Brain pericyte (primary cell): ENCODE measurements at regions not wholly inside any gene's neighbourhood (a gene's known extent, or its start where the extent isn't known, plus 50 kb on each side); places are given as distances from the start of the nearest gene placed in this dataset.
"Not testable (repeated sequence)": the region's sequence is repeated elsewhere in the genome, so short reads cannot be mapped to it uniquely, and the experiment has no call there.

Source experiments
- DNase-seq: peaks from one replicate; pipeline ENCODE4 v3.0.0-alpha.2; 2012; ENCODE audit warnings: low read depth, low spot score

DNA sequence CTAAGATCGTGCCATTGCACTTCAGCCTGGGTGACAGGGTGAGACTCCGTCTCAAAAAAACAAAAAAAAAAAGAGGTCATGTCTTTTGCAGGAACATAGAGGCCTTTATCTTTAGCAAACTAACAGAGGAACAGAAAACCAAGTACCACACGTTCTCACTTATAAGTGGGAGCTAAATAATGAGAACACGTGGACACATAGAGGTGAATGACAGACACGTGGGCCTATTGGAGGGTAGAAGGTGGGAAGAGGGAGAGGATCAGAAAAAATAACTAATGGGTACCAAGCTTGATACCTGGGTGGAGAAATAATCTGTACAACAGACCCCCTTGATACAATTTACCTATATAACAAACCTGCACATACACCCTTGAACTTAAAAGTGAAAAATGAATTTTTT is 401.4 kb upstream of the NAALADL2 start:
- DNase-seq = no peak

DNA sequence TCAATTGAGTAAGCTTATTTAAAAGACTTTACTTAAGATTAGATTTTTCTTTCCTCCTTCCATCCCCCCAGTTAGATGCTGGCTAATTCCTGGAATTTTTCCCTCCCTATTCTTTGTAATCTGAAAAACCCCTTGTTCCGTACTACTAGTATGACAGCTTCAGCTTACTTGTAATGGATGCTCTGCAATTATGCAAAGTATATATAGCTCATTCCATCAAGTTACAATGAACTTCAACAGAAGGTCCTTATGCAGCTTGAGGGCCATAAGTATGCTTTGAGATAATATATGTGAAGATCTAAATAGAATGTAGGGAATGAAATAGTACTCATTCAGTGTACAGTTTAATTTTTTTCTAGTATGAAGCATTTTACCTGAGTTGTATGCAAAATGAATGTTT is 398.3 kb upstream of the NAALADL2 start:
- DNase-seq = no peak

DNA sequence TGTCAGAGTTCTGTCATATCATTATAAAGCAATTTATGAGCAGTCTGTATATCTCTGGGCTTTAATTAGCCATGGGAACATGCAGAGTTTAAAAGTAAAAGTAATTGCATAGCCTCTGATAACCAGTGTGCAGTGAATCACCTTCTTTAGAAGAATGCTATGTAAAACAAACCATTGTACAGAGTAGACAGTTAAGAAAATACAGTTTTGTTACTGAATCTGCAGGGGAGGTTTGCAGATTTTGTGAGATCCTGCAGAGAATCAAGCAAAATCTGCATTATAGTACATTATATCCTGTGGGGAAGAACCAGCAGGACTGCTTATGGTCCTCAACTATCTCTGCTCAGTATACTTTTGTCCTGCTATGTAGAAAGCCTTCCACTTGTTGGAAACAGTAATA is 396.2 kb upstream of the NAALADL2 start:
- DNase-seq = peak; percentile 56

DNA sequence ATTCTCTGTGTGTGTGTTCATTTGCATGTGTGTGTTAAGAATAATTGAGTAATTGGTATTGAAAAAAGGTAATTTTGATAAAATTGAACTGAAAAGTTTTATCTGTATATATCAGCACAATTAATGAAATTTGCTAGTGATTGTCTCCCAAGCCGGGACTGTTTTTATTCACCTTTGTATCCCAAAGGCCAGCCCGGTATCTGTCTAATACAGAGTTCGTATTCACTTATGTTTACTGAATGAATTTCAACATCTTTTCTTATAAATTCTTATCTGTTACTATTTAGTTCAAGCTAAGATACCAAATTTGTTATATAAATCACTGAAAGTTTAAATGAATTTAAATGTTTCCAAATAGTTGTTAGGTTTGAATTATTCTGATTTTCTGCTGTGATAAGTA is 394.0 kb upstream of the NAALADL2 start:
- DNase-seq = no peak

DNA sequence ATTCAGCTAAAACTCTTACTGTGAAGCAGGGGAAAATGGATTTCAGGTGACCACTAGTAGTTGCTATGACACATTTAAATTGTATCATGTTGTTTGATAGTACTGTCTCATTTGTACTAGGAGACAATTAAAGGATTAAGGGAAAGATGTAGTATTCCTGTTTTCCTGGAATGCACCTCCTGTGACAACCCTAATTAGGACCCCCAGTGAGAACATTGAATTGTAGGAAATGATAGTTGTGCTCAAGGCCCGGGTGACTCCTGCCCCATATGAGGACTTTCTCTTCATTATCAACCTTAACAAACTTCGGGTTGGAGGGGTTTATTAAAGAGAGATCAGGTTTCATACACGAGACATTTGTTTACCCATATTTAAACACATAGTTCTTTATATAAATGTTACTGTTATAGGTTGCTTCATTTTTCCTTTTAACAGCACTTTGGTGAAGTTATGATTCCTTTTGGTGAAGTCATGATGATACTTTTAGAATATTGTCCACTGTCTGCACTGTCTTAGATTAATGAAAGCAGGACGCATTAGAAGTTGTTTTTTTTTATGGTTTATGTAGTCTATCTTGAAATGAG is 392.6 kb upstream of the NAALADL2 start:
- no peak for DNase-seq

DNA sequence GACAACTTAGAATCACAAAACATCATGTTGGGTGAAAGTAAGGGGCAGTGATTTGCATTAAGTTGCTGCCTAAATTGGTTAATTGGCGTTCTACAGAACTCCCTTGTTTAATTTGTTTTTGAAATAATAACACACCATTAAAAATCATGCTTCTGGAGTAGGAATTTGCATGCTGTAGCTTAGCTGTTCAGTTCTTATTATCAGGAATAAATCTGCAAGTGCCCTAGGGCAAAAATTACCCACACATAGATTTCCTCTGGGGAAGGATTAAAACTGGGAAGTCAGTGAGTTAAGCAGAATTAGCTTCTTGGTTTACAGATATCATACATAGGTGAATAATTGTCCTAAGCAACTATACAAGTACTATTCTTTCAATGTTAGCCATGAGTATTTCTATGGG is 381.6 kb upstream of the NAALADL2 start:
- DNase-seq = no peak

DNA sequence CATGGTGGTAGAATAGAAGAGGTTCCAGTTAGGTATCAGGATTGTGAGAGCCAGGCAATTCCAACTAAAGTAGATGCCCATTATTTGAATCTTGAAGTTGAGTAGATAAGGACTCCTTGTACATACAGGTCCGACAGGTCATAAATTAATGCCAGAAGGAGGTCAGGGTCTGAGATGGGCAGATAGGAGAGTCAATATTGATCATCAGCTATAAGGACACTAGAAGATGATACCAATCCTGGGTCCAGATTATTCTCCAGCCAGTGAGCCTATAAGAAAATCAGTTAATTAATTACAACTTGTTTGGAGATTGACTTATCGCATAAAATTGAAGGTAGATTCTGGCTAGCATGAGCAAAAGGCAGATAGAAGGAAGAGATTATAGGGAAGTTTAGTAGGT is 378.4 kb upstream of the NAALADL2 start:
- no peak for DNase-seq

DNA sequence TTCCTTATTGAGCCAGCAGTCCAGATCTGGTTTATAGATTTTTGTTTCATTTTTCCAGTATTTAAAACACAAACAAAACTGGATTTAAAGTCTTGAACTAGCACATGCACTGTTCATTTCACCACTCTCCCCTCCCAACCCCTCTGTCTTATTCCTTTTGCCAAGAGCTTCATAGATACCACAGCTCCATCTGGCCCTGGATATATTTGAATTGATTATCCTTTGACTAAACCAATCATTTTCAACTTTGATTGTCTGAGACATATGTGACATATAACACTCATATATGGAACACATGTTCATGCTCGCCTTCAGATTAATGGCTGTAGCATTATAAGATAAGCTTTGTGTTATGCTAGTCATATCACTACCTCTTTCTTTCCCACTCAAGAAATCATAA is 376.6 kb upstream of the NAALADL2 start:
- no peak for DNase-seq

DNA sequence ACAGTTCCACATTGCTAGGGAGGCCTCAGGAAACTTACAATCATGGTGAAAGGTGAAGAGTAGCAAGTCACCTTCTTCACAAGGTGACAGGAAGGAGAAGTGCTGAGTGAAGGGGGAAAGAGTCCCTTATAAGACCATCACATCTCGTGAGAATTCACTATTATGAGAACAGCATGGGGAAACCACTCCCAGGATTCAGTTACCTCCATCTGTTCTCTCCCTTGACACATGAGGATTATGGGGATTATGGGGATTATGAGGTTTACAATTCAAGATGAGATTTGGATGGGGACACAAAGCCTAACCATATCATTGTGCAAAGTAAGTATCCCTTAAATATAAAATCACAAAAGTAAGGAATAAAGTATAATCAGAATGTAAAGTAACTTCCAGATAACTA is 375.9 kb upstream of the NAALADL2 start:
- no peak for DNase-seq

DNA sequence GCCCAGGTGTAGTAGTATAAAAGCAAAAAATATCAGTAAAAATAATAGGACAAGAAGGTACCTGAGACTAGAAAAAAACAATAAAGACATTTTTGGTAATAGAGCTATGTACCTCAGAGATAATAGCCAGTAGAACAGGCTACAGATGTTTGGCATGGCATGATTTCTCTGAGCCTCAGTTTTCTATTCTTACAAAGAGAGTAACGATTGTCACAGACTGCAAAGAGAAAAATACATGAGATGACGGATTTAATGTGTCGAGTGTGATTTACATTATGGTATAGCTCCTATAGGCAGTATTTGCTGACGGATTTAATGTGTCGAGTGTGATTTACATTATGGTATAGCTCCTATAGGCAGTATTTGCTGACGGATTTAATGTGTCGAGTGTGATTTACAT is 375.3 kb upstream of the NAALADL2 start:
- not testable (repeated sequence) for DNase-seq

DNA sequence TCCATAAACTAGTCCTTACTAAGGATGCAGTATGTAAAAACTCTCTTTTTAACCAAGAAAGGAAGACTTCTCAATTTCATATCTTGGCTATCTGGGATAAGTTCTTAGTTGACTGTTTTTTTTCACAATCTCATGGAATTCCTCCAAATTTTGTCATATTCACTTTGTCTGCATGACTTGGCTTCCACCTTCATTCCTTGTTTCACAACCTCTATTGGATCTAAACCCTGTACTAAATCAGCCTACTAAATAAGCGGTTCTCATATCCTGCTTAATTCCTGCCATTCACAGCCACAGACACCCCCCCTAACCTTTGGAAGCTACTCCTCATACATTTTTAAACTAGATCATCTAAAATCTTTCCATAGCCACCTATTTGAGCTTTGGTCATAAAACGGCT is 370.6 kb upstream of the NAALADL2 start:
- DNase-seq = no peak

DNA sequence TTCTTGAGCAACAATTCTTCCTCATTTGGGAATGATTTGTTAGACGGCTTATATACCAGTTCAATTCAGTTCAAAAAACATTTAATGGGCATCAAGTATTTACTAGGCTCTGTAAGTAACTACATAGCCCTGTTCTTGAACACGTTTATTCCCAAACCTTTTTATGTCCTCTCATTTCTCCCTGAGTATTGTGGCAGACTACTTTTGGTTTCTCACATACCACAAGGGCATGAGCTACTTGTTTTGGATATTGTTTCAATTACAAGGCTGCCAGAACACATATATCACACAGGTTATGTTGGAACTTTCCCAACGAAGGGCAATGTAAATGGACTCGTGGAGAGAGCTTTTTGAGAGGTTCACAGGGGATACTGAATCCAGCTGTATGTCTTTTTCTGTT is 363.8 kb upstream of the NAALADL2 start:
- DNase-seq = peak; percentile 10

DNA sequence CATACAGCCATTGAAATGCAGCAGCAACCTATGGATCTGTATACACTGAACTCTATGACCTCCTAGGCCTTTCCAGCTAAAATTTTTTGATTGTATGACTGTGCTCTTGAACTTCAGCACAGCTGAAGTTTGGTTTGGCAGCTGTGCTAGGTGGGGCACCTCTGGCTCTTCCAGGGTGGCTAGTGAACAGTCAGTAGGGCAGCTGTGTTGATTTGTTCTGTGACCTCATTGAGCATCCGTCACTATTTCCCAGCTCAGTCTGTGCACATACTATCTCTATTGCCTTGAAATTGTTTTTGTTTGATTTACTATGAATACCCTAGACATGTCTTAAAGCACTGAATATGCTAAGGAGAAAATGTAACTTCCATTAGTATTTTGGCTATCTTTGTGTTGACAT is 363.2 kb upstream of the NAALADL2 start:
- DNase-seq = peak; percentile 81

DNA sequence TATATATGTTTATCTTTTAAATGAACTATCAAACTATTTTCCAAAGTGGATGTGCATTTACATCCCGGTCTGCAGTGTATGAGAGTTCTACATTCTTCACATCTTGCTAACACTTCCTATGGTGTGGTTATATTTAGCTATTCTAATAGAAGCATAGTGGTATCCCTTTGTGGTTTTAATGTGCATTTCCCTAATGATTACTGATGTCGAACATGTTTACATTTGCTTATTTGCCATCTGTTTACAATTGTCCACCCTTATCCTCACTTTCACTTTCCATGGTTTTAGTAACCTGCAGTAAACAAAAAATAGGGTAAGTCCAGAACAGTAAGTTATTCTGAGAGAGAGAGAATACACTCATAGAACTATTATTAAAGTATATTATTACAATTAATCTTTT is 360.5 kb upstream of the NAALADL2 start:
- no peak for DNase-seq

DNA sequence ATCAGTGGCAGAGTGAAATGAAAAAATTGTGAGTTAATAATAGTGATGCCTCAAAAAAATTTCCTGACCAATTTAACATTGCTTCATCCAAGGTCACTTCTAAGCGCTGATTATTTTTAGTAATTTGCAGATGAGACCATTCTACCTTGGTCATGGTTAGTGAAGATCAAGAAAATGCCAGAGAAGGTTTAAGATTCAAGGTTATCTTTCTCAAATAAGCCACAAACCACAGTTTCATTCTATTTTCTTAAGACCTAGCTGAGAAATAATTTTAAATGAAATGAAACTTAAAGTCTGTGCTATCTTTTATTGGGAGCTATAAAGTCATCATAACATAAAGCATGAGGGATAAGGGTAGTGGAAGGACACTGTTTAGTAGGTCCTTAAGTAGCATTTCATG is 353.9 kb upstream of the NAALADL2 start:
- DNase-seq = no peak

DNA sequence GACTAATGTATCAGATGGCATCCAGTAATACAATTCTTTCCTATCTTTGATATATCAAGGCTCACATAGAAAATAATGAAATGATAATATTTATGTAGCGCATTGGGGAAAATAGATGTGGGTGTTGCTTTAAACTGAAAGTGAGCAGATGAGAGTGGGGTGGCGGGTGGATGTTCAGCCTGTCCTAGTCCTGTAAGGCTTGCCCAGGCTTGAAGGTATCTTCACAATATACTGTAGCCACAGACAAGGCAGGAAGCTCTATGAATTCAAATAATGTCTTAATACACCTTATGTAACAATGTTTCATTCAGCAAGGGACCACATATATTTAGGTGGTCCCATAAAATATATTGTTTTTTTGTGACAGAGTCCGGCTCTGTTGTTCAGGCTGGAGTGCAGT is 334.9 kb upstream of the NAALADL2 start:
- DNase-seq = no peak

DNA sequence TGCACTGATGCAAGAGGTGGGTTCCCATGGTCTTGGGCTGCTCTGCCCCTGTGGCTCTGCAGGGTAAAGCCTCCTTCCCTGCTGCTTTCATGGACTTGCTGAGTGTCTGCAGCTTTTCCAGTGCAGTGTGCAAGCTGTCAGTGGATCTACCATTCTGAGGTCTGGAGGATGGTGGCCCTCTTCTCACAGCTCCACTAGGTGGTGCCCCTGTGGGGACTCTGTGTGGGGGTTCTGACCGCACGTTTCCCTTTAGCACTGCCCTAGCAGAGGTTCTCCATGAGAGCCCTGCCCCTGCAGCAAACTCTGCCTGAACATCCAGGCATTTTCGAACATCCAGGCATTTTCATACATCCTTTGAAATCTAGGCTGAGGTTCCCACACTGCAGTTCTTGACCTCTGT is 329.8 kb upstream of the NAALADL2 start:
- no peak for DNase-seq

DNA sequence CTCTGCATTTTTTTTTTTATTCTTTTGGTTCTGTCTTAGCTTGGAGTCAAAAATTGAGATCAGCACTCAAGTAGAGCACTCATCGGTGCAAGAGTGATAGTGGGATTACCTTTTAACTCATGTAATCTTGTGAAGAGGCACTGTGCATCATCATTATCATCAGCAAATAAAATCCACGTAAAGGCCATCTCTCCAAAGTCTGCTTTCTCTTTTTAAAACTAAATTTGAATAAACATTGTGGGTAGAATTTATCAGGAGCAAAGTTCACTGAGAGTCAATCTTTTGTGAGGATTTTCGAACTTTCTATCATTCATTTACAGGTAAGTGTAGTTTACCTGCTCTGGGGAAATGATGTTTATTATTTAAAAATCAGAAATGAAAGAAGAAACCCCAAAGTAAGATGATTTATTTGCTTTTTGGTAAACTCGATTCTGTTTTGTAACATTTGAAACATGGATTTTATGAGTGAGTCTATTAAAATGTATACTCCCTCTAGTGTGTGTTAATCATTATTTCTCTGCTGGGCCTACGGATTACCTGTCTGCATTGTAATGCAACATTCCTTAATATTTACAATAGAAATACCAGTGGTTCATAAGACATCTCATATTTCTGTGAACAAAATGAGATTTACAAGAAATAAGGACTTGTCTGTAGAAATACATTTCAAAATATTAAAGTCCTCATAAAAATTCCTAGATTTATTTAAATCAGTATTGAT is 327.7 kb upstream of the NAALADL2 start:
- no peak for DNase-seq

DNA sequence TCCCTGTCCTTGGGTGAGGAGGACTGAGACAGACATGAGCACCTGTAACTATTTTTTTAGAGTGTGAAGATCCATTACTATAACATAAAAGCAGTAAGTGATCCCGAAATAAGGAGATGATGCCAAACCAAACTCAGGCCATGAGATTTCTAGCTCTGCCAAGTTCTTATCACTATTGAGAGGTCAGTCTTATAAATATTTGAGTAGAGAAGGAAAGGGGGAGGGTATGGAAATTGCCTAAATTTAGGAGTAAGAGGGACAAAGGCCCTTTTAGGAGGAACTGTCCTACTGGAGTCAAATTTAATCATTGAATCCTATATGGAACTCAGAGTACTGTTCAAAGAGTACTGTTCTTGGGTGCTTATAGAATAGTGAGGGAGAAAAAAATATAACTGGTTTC is 326.9 kb upstream of the NAALADL2 start:
- DNase-seq = no peak

DNA sequence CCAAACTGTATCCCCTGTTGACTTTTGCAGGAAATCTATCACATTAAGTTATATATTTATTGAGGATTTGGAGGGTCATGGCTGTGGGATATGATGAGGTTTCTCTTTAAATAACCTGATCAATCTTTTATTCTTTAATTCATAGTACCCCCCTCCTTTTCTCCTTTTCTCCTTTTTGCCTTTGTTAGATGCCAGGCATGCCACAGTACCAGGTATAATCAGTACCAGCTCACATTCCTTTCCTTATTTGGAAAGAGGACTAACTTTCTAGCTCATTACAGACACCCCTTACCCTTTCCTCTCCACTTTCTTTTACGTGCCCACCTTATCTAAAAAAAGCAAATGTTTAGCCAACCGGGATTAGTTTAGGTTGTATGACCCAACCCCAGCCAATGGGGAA is 326.4 kb upstream of the NAALADL2 start:
- no peak for DNase-seq

DNA sequence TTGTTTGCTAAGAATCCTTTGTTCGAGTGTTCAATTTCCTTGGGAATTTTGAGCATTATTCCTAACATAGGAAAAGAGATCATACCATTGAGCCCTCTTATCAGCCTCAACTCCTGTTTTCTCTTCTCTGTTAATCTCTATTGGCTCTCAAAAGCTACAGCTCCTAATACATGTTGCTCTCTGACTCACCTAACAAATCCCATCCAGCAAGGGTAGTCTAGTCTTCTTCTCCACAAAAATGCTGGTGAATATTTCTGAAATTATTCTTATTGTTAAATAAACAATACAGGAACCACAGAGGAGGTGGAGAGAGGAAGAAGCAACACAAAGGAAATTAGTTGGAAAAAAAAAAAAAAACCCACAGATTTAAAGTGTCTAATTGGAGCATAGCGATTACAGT is 325.8 kb upstream of the NAALADL2 start:
- DNase-seq = no peak

DNA sequence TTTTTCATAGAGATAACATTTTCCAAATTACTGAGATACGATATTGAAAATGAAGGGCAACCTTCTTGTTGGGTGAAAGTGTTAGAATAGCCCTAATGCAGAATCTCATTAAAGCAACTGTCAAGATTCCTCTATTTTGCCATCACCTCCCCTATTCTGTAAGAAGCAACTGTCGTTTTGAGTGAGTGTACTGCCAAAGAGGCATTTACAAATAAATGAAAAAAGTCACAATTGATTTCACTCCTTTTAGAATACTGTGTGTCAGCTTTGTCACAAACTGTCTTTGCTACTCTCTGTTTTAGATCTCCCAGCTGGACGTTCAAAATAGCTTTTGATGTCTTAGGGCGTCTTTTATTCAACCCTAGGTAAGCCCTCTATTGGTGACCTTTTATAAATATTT is 322.8 kb upstream of the NAALADL2 start:
- no peak for DNase-seq

DNA sequence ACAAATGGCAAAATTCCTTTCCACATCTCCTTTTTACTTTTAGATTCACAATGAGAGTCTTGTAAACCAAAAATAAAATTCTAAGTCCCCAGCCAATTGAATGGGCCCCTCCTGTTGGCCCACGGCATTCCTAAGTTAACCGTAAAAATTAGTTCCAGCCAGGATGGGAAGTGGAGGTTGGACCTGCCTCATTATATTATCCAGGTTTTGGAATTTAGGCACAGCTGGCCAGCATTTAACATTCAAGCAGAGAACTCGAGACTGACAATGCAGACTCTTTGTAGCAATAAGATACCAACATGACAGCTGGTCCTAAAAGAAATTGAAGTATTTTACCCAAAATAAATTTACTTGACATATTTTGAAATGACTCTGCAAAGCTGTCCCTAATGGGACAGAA is 321.0 kb upstream of the NAALADL2 start:
- DNase-seq = no peak
